Fibroblast of skin of right quadriceps (primary cell): ENCODE measurements at regions not wholly inside any gene's neighbourhood (a gene's known extent, or its start where the extent isn't known, plus 50 kb on each side); places are given as distances from the start of the nearest gene placed in this dataset.
A peak's percentile ranks its signal among the peaks of the same experiment; 100 is the strongest.

Source experiments
- DNase-seq: peaks from one replicate; pipeline ENCODE4 v3.0.0-alpha.2; 2013

DNA sequence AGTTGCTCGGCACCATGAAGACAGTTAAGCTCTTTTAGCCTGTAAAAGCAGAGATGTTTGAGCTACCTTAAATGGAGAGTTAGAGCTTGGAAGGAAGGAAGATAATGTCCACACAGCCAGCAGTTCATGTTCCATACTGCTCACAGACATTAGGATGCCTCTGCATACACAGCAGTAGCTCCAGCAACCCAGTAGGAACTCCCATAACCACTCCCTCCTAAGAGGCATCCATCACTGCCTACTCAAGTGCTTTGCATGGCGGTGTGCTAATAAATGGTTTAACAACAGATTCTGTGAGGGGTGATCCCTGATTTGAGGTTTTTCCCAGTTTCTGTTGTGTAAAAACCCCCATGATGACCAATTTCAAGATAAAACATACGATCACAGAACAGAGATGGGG, 286.4 kb downstream of the HACE1 start:
- no peak for DNase-seq

DNA sequence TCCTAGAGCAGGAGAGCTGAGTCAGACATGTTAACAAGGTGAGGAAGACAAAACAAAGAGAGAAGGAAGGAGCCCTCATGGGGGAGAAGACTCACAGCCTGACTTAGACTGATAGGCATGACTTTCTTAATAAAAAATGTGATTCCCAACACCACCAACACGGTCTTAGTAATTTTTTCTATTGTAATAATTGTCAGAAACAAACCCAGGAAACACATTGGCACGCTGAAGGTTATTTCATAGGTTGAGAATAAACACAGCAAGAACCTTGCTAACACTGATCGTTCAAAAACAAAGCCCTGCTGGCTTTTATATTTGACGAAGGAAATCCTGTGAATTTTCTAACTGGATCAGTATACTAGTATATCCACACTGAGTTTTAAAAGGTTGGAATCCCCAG, 286.8 kb downstream of the HACE1 start:
- DNase-seq, result no peak

DNA sequence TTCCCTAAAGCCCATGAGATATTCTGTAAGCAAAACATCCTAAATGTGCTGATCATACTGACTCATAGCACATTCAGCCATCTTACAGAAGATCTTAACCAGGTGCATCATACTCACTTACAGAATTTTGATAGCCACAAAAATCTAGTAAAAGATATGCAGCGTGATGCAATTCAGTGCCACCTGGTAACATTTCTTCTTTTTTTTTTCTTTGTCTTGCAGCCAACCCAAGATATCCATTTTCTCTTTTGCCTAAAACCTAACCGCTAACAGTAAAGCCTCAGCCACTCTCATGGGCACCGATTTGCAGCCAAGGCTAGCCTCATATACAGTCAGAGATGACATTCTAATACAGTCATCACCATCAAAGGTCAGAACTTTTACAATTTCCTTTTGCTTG, 293.3 kb downstream of the HACE1 start:
- peak; percentile 23 for DNase-seq

DNA sequence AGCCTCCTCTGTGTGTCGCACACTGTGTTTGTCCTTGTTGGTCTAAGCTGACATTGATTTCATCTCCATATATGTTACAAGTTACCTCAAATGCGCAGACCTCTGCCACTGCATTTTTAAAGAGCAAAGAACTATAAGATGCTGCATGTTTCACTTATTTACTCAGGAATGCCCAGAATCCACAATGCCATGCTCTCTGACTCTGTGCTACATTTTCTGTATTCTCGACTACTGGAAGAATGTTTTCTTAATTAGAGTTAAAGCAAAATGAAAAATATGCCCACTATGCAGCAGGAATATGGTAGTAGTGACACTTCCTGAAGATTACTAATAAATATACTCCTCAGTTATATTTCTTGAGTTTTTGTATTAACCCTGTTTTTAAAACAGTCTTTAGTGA, 296.4 kb downstream of the HACE1 start:
- no peak for DNase-seq

DNA sequence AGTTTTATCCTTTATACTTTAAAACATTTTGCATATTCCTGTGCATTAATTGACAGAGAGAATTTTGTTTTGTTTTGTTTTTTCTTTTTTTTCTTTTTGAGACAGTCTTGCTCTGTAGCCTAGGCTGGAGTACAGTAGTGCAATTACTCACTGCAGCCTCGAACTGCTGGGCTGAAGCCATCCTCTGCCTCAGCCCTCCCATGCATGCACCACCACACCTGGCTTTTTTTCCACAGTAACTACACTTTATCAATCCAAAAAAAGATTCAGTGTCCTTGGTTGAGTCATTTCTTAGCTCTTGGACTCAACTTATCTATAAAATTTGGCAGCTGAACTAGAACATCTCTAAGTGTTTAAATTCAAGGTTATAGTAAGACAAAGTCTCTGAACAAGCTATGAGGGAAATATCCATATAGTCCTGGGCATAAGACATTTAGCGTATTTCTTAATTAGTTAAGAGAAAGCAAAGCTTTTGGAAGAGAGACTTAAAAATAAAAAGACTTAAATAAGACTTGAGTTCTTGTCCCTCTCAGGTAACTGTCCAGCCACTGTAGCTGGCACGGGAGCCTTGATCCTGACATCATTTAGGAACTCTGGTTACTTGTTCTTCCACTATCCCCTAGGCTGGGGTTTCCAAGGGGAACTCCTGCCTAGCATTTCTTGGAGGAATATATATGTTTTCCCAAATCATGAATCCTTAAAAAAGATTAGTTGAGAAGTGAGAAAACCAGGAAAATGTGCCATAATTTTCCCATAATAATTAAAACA, 300.1 kb downstream of the HACE1 start:
- DNase-seq, result no peak

DNA sequence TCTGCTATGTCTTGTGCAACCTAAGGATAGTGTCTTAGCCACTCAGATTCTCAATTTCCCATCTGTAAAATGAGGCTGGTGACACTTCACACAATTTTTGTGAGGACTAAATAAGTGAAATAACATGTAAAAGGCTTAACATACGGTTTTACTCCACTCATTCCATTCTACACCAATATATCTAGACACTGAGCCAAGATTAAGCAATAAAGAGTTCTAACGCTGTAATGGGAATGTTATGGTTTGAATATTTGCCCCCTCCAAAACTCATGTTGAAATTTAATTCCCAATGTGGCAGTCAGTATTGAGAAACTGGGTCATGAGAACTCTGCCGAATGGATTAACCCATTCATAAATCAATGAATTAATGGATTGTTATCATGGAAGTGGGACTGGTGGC, 301.0 kb downstream of the HACE1 start:
- peak; percentile 57 for DNase-seq

DNA sequence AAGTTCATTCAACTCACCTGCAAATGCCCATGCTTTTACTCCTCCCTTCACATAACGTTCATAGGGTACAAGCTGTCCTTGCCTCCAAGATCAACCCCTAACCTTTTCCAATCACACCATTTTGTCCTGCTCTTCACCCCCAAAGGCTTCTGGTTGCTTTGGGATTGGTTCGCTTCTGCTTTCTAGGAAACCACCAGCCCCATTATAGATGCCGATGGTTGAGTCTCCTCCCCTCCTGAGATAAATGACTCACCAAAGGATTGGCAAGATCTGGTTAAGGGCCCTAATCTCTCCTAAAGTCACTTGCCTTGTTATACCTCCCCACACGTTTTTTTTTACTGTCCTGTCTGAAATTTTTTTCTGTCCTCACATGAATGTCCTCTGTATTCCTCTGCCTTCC, 311.4 kb downstream of the HACE1 start:
- DNase-seq, result no peak

DNA sequence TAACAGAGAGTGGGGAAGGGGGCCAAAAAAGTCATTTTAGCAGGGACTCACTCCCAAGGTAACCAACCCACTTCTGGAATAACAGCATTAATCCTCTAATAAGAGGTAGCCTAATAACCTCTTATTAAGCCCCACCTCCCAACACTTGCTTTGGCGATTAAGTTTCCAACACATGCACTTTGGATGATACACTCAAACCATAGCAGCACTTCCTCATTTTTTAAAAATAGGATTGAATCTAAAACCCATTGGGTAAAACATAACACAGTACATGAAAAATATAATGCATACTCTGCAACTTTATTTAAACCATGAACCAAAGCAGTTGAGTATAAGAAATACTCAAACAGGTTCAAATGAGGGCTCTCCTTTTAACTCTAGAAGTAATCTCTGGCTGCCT, 318.3 kb downstream of the HACE1 start:
- DNase-seq, result no peak

DNA sequence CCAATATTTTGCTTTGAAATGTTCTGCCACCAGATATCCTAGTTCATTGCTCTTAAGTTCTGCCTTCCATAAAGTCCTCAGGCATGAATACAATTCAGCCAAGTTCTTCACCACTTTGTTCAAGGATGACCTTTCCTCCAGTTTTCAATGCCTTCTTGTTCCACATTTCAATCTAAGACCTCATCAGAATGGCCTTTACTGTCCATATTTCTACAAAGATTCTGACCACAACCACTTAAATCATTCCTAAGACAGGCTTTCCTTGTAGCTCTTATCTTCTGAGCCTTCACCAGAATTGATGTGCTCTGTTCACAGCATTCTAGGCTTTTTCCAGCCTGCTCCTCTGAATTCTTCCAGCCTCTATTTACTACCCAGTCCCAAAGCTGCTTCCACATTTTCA, 319.0 kb downstream of the HACE1 start:
- DNase-seq, result peak; percentile 84

DNA sequence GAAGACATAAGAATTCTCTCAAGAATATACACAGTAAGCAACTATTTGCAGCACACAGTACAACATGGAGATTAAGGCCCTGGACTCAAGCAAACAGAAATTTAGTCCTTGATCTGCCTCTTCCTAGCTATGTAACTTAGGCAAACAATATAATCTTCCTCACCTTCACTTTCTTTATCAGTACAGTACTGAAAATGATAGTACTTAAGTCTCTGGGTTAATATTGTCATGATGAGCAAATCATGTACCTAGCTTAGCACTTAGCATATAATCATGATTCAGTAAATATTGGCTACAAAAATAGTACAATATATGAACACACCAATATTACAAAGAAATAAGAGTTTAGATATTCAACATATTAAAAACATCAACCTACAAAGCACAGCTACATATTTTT, 320.5 kb downstream of the HACE1 start:
- DNase-seq, result no peak

DNA sequence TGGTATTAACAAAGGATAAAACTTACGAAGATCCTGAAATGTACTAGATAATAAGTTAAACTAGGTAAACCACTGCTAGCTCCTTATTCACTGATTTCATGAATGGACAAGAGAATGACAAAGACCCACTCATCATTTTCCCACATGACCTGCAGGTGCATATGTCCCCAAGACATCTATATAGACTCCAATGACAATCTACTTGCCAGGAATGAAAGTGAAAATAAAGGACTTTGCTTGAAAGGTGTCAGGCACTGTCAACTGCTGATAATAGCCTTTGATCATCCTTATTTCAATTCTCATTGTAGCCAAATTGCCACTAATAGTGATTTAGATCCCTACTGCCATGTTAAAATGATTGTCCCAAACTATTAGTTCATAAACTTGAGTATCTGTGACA, 321.8 kb downstream of the HACE1 start:
- DNase-seq, result no peak

DNA sequence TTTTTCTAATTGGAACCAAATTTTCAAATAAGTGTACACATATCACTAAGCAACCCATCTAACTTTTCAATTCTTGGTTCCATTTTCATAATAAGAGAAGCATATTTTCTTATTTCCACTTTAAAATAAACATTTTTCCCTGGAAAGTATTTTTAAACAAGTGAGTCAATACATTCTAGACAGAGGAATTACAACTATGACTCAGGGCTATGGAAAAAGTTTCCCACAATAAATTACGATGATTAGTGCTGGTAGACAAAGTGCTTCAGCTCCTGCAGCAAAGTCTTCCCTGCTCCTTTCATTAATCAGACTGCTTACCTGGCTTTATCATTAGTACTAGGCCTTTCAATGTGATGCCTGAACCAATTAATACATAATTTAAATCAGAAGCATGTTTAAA, 322.5 kb downstream of the HACE1 start:
- DNase-seq, result peak; percentile 83

DNA sequence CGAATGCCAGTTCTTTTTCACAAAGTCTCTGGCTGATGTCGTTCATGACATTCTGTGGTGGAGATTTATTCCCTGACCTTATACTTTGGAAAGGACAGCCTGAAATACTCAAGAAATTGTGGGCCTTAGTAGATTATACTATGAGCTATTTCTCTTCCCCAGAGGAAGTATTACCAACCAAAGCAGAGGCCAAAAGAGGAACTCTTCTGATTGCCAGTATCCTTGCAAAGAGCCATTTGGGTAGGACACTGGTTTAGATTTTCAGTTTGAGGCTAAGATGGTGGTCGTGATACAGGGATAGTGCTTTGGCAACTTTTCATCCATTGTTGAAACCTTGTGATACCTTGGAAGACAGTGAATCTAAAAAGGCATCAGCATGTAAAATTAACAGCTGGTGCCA, 327.3 kb downstream of the HACE1 start:
- no peak for DNase-seq

DNA sequence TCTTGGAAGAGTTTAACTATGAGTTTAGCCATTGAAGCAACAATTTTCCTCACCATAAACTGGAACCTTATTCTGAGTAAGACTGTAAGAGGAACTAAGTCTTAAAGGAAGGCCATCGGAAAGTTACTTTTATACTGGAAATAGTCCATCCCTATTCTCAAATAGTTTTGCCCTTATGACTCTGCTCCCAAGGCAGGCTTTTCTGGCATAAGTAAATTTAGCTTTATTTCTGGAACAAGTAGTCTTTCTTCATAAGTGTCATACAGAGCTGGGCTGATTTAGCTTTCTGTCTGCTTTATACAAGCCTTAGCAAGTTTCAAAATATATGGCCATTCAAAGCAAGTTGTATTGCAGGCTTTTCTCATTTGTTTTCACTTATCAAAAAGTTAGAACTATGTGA, 328.1 kb downstream of the HACE1 start:
- DNase-seq, result no peak

DNA sequence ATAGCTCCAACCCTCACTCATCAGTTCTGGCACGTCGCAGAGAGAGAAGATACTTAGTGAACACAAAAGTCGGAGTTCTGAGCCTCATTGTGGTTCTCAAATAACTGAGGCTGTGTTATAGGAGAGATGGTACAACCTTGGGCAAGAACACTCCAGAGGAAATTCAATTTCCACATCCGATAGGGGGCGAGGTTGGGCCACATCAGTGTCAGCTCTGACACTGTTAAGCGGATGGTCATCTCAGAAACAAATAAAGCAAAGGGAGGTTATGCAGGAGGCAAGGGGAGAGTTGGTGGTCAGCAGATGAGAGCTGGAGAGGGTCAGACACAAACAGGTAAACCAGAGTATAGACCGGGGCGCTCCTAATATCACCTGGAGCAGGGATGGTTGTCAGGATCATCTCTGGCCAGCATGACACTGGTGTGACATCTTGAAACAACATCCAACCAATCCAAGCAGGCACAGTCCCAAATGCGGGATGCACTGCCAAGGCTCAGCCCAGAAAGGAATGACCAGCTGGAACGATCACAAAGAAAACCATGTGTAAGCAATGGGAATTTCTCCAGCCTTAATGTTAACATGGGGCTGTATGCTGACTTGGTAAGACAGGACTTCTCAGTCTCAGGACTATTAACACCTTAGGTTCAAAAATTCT, 331.8 kb downstream of the HACE1 start:
- peak; percentile 20 for DNase-seq

DNA sequence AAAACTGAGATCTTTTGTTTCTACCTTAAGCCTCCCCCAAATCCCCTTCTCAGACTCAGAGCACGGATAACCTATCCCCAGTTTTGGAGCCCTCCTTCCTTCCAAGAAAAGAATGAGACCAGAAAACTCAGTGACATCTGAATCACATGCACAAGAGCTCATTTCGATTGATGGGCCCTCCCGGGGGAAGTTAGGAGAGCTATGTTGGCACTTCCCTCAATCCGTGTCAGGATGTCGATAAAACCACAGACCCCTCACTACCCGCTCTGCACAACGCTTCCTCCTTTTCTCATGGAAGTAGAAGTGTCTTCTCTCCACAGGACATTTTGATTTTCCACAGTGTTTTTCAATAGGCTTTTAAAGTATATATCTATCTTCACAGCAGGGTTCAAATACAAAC, 332.4 kb downstream of the HACE1 start:
- DNase-seq, result no peak

DNA sequence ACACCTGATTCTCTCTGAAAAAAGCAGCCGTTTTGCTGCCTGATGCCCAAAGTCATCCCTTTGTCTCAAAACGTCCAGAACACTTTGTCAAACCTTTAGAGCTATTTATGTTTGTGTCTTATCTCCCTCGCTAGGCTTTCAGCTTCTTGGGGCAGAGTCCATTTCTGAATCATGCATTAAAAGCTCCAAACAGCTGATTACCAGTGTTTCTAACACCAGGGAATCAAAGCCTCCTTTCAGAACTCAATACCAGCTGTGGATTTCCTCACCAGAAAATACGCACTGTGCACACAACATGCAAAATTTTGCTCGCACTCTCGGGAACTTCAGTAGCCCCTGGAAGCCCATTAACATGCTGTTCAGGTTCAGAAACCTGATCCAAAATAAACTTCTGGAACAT, 333.3 kb downstream of the HACE1 start:
- DNase-seq, result no peak

DNA sequence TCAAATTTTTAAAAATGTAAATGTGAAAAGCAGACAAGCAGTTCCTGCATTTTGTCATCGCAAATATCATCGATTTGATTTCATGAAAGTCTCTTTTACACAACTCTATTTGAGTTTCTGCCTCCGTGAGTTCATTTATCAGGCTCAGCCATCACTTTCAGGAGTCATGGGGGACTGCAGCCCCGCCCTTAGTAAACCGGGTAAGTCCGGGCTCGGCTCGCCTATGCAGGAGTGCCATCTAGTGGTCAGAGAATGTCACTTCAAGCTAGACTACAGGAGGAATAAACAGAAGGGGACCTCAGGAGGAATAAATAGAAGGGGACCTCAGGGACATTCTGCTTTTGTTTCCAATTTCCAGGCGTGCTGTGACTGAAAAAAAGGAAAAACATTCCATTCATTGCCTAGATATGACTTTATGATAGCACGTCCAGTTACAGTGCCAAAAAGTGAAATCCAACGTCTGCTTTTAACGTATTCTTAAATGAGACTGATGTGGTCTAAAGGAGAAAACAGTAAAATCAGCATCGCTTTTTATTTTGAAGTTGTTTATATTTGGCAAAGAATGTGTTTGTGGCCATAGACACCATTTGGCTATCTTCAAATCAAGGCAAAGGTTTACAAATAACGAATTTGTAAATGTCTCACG, 333.9 kb downstream of the HACE1 start:
- peak; percentile 77 for DNase-seq

DNA sequence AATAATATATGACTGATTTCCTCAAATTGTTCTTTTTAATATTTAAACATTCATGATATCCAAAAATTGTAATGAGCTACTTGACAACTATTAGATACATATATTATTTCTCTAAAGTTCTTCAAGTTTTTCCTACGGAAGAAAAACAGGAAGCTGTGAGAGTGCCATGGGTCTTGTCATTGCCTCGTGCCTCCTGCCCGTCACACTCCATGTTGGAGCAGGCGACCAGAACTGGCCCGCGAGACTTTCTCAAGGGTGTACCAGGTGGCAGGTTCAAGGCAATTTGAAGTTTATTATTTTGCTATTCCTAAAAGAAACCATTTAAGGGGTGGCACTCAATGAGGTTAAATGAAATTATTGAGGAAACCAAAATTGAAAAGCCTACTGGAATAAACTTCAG, 337.2 kb downstream of the HACE1 start:
- DNase-seq, result no peak

DNA sequence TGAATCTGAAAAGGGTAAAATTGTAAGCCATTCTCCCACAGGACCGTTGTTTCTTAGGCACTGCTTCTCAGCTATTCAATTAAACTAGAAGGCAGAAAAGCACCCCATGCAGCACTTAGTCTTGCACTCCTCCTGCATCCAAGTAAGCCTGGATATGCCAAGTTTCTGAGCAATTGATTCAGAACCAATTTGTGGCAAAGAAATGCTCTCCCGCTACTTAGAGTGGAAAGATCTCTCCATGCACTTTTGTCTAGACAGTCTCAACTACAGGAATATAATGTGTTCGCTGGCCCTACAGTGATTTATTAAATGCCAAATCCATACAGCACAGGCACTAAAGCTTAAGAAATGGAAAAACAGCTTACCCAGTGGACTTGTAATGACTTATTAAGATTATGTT, 338.5 kb downstream of the HACE1 start:
- no peak for DNase-seq

DNA sequence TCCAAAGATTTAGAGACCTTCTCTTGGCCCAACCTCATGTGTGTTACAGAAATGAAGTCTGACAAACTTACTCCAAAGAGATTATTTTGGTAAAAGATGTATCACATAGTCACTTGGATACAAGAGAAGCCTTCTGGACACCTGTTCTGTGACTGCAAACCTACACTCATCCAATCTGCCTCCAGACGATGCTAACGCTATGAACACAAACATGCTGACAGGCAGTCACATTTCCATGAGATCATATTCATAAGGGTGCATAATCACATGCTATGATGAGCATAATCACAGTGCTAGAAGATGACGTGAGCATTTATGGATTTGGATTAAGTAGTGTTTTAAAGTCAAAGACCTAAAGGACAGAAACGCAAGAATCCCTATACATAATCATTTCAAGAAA, 340.2 kb downstream of the HACE1 start:
- no peak for DNase-seq

DNA sequence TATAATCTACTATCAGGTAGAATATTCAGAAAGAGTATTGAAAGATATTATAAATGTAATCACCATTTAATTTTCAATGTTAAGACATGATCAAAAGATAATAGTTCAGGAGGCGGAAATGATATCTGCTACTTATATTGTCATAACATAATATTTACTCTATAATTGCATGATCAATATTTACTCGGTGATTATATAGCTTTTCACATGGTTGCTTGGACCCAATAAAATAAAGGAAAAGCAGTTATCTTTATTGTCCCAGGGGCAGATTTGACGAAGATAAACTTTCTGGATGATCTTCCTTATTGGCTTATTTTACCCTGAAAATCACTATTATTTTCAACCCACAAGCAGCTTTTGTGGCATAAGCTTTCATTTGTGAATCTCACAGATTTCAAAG, 350.4 kb downstream of the HACE1 start:
- no peak for DNase-seq

DNA sequence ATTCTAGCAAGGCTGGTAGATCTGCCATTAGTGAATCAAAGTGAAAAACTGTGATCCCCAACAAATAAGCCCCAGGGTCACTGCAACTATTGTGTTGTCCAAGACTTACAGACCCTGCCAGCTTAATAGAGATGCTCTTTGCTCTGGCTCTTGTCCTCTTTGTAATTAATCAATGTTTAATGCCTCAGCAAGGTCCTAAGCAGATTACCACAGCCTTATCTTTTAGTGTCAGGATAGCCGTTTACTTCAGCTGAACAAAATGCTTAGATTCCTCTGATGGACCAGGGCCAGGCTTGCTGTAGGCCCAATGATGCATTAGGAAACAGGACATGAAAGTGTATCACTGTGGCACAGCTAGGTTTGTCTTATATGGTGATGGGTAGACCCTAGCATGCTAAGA, 353.3 kb downstream of the HACE1 start:
- DNase-seq, result no peak

DNA sequence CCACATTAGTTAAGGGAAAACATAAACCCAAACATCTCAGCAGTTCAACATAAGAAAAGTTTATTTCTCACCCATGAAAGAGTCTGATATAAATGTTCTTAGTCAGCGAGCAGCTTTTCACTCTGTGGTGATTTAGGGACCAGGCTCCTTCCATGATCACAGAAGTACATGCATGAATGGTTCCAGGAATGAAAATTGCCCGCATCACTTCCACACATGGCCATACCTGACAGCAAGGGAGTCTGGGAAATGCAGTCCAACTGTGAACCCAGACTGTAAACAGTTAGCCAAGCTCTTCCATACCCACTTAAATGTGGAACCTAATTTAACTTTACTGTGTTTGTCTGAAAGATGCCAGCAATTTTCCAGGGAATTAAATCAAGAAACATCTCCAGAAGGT, 353.9 kb downstream of the HACE1 start:
- no peak for DNase-seq

DNA sequence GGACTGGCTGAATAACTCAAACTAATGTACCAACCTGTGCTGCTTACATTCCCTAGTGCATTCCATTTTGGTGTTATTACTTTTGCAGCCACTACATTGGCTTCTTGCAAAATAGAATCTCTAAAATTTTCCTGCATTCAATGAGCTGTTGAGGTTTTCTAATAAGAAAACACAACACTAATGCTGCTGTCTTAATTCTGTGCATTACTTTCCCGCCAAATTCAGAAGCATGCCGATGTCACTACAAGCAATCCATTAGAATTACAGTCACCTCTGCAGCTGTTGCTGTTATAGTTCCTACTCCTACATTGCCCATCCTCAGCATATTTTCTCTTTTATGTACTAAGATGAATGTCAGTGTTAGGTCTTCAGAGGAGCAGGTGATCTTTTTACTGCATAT, 359.5 kb downstream of the HACE1 start:
- DNase-seq, result no peak
